HG02884 (cell line): ENCODE measurements at regions not wholly inside any gene's neighbourhood (a gene's known extent, or its start where the extent isn't known, plus 50 kb on each side); places are given as distances from the start of the nearest gene placed in this dataset.

Source experiments
- ATAC-seq: cut with Tn5 transposase; IDR thresholded peaks from one replicate; pipeline ENCODE4 v1.9.1; 2021; ENCODE audit warnings: mild to moderate bottlenecking, moderate library complexity; ENCODE audit not compliant: unreplicated experiment

DNA sequence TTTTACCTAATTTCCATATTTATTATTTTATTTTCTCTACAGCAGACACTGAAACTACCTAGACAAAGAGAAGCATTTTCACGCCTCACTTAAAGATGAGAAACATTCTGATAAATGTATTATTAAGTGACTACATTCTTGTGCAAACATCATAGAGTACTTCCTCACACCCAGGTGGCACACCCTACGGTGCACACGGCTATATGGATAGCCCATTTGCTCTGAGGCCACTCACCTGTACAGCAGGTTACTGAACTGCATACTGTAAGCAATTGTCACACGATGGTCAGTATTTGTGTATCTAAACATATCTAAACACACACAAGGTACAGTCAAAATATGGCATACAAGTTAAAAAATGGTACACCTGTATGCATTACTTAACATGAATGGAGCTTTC, 481.4 kb downstream of the CMPK2 start:
- ATAC-seq = no peak

- ATAC-seq = no peak
Observed at GRCh38 chr2:6392354-6392753, 473.4 kb downstream of the CMPK2 start.

GRCh38 chr2:6392966-6393365, 472.7 kb downstream of the CMPK2 start:
- no peak for ATAC-seq

DNA sequence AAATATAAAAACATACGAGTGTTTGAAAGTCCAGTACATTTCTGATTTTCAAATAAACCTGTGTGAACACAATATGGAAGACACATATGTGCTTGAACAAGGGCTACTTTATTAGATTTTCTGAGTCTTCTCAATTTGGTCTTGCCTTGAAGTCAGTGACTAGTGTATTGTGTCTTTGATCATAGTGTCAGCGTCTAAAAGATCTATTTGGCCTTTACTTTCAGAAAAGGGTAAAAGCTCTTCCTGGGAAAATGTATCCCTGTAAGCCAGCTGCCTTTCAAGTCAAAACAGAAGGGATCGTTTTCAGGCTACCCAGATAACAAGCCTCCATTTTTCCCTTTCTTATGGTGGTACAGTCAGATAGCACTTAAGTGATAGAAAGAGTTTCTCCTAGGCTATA, 471.9 kb downstream of the CMPK2 start:
- no peak for ATAC-seq

GRCh38 chr2:6394276-6394675, 471.4 kb downstream of the CMPK2 start:
- ATAC-seq = no peak

DNA sequence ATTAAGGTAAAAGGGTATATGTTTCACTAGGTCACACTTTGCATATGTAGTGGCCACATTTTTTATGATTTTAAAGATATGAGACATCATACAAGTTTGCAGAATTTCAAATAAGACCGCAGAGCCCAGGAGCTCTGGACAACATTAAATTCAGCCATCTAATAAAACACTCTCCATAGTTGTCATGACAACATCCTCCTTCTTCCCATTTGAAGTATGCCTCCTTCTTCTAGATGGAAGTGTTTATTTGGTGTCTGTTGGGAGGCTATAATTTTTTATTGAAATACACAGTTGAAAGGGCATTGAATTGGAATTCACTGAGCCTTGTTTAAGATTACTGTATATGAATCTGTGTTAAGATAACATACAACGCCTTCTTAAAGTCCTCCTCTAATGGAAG, 467.3 kb downstream of the CMPK2 start:
- no peak for ATAC-seq

DNA sequence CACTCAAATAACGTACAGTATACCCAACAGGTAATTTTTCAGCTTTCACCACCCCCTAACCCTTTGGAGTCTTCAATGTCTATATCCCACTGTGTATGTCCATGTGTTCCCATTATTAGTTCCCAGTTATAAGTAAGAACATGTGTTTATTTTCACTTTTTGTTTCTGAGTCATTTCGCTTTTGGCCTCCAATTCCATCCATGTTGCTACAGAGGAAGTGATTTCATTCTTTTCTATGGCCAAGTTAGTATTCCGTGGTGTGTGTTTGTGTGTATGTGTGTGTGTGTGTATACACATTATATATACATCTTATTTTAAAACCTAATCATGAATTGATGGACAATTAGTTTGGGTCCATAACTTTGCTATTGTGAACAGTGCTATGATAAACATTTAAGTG, 464.4 kb downstream of the CMPK2 start:
- no peak for ATAC-seq

DNA sequence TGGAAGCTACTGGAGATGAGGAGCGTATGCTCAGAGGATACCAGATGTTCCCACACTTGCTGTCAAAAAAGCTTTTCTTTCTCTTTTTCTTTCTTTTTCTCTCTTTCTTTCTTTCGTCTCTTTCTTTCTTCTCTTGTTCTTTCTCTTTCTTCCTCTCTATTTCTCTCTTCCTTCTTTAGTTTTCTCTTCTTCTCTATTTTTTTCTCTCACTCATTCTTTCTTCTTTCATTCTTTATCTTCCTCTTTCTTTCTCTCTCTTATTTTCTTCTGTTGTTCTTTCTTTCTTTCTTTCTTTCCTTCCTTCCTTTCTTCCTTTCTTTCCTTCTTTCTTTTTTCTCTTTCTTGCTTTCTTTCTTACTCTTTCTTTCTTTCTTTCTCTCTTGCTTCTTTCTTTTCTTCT, 457.6 kb downstream of the CMPK2 start:
- ATAC-seq = no peak

GRCh38 chr2:6410313-6410712, 455.4 kb downstream of the CMPK2 start:
- no peak for ATAC-seq

DNA sequence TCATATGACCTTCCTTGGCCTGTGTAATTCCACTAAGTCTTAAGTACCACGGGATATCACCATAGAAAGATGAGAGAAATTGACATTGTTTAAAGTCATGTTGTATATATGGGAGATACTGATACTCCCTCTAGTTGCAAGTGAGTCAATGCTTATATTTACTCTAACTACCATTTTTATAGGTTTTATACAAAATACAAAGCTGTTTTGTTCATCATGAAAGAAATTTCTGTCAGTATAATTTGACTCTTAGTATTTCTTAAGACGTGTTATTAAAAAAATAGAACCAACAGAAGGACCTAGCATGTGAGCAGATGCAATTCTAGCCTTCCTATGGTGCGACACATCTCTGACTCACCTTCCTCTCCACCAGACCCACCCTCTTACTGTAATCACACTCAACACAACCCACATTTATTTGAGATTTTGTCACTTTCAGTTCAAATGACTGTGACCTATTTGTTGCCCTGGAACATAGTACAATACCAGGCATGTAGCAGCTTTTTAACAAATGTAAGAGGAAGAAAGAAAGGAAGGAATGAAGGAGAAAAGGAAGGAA, 453.1 kb downstream of the CMPK2 start:
- ATAC-seq = no peak

DNA sequence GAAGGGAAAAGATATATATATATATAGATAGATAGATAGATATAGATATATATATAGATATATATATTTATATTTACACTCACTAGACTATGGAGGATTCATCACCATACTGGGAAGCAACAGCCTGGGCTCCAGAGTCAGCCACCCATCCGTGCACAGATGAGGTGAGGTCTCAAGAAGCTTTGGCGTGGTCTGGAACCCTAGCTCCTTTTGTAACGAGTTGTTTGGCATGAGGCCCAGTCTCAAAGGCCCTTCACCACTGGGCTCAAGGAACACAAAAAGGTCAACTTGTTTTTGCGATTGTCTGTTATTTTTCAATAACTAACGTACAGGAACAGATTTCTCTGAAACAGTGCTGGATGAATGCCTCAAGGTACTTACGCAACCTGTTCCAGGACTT, 448.7 kb downstream of the CMPK2 start:
- ATAC-seq = no peak

DNA sequence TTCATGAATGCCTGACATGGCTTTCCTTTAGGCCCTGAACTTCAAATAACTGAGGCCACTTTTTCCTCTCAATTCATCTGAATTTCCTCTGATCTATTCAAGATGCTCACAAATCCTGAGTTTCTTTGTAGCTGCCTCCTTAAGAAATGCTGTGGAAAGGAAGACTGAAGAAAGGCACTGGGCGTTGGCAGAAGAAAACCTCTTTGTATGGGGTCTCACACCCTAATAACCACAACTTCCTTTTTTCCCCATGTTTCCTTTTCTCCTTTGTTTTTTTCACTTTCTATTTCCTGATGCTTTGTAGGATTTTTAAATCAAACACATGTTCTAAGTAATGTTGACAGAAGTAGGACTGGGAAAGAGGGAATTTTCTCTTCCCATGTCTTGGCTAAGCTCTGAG, 447.4 kb downstream of the CMPK2 start:
- ATAC-seq = no peak

DNA sequence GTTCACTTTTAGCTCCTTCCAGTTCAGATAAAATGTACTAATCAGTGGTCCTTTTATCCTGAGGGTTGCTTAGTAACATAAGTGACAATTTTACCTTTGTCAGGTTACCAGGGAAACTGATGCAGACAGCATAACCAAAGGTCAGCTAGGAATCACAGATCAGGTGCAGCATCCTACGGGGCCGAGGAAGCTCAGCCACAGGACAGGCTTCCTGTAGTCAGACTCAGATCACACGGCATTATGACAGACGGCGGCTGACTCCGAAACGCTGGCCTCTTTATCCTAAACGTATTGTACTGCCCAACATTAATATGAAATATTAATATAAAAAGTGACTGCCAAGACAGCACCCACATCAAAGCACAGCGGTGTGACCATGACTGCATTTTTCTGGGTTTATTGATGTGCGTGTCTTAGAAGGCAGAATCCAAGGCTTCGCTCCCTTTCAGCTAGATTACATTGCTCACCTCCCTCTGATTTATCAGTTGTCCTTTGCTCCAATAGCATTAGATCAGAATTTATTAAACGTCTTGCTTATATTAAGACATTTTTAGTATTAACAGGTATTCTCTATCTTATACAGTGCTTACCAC, 444.5 kb downstream of the CMPK2 start:
- ATAC-seq = no peak

- no peak for ATAC-seq
Observed at GRCh38 chr2:6421888-6422287, 443.8 kb downstream of the CMPK2 start.

DNA sequence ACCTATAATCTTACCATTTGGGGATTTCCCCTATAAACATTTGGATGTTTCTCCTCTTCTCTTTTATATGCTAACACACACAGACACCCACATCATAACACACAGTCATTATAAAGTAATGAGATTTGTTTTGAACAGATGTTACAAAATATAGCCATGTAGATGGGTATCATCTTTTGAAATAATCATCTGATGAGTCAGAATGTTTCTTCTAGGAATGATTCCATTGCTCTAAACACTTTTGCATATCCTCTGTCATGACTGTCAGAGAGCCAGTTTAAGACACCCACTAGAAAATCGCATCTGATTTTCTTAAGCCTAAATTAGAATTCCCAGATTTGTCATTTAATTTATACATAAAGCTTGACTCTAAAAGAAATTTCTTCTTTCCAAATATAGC, 442.6 kb downstream of the CMPK2 start:
- ATAC-seq = no peak

GRCh38 chr2:6423944-6424343, 441.8 kb downstream of the CMPK2 start:
- ATAC-seq = no peak

DNA sequence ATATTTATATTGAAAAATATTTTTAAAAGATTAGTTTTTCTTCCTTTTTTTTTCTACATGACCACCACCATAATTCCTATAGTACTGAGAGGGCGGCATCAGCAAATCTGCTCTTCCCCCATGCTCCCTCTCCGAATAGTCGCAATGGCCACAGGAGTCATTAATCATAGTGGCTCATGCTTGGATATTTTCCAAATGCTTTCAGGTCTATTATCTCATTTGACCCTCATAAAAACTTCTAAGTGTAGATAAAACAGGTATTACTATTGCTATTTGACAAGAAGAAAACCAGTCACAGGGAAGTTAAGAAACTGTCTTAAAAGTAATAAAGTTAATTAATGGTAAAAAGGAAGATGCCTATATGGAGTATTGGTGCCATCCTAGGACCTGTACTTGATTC, 440.7 kb downstream of the CMPK2 start:
- no peak for ATAC-seq

GRCh38 chr2:6429210-6429986, 436.3 kb downstream of the CMPK2 start:
- ATAC-seq = no peak

DNA sequence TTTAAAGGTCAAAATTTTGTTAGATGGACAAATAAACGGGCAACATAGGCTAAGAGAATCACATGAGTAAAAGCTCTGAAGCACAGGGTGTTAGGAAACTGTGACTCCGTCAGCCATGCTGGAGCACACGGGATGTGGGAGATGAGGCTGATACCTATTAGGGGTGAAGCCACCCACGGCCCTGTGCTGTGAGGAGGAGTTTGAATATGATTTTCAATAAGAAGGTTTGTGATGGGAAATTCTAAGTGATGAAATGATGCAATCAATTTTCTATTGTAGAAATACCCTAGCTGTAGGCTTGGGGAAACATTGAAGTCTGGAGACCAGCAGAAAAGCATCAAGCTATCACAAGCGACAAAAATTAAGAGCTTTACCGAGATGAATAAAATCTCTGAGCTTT, 431.3 kb downstream of the CMPK2 start:
- ATAC-seq = no peak

- ATAC-seq = no peak
Observed at GRCh38 chr2:6441800-6442199, 423.9 kb downstream of the CMPK2 start.

DNA sequence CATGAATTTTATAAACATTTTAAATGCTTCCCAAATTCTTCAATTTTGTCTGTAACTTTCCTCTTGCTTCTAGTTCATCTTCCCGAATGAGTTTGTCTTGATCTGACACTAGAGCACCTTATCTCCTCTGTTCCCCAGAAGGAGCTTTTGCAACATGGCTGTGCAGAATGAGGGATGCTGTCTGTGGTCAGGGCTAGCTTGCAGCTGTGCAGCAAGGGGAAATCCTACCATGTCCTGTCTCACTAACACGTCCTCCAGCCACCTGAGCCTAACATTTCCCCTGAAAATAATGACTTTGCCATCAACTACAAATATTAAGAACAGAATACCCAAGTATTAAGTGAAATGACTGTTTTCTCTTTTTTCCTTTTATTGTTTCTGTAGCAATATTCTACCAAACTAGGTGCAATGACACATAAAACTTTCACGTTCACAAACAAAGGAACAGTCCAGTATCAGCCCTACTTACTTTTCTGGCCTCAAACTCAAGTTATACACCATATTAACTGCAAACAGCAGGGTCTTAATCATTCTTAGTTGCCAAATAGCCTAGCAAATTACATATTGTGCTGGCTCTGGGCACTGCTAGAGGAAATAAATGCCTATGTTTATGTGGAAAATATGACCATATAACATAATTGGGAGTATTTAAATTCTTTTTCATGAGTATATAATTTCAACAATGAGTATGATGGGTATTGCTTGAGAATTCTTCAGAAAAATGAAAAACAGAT, 423.3 kb downstream of the CMPK2 start:
- ATAC-seq = no peak
